NCI-H774 (cell line): ENCODE measurements at regions not wholly inside any gene's neighbourhood (a gene's known extent, or its start where the extent isn't known, plus 50 kb on each side); places are given as distances from the start of the nearest gene placed in this dataset.

ENCODE experiments used
- DNase-seq: peaks from one replicate; lab custom pipeline; 2025; lab: John Stamatoyannopoulos, UW

DNA sequence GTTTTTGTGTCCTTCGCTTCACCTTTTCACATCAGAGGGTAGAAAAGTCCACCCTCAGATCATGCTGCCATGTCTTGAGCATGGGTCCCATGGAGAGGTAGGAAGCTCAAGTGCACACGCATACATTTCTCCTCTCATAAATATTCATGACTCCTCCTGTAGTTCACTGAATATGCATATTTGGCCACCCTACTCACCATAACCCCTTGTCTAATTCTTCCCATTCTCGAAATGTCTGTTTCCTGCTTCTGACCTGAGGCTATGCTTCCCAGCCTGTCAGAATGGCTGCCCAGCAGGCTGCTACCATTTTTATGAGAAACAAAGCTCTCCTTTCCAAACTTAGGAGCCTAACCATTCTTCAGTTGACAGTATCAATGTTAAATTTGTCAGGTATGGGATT, 86.5 kb downstream of the ADRA2C start:
- DNase-seq, result no peak

DNA sequence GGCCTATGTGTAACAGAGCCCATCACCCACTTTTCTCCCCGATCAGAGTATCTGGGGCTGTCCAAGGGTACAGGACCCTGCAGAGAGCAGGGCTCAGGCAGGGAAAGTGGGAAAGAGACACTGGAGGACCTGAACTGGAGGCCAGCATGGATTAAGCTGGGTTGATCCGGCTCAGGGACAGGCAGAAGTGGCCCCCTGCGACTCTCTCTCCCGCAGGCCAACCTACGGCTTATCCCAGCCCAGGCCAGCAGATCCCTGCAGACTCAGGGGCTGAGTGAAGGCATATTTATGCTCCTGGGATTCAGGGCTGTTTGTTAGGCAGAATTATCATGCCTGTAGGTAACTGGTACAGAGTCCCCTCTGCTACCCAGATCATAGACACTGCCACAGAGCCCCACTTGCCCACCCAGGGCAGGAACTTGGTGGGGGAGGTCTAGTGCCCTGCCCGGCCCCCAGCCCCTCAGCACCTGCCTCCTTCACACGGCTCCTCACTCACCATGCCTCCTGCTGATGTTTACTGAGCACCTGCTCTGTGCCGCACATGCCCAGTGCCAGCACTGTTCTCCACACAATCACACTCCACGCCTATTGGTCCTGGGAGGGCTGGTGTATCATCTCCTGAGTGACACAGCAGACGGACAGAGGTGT, 87.3 kb downstream of the ADRA2C start:
- no peak for DNase-seq

DNA sequence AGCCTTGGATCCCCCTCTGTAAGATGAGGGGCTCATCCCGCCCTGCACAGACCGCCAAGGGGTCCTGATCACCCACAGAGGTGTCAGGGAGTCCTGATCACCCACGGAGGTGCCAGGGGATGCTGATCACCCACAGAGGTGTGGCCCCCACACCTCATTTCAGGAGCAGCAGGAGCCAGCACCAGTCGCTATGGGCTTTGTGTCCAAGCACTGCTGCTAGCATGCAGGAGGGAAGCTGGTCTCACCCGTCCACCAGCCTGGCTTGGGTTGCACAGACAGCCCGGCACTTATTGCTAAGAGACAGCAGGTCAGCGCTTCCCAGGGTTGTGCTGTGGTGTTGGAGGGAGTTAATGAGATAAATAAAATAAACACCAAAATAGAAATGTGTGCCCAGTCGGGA, 88.5 kb downstream of the ADRA2C start:
- no peak for DNase-seq

DNA sequence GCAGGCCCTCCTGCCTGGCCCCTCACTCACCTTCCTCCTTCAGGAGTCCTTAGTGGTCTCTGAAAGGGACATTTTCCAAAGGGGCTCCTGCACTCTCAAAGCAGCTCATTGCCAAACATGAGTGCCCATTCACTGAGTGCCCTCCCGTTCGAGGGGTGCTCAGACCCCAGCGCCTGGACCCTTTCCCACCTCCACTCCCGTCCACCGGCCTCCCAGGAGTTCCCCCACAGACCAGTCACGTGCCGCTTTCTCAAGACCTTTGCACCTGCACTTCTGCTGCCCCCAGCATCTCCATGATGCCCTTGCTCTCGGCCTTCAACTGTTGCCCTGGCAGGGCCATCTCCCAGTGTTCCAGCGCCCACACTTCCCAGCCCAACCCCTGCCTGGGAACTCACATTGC, 89.5 kb downstream of the ADRA2C start:
- DNase-seq, result no peak

DNA sequence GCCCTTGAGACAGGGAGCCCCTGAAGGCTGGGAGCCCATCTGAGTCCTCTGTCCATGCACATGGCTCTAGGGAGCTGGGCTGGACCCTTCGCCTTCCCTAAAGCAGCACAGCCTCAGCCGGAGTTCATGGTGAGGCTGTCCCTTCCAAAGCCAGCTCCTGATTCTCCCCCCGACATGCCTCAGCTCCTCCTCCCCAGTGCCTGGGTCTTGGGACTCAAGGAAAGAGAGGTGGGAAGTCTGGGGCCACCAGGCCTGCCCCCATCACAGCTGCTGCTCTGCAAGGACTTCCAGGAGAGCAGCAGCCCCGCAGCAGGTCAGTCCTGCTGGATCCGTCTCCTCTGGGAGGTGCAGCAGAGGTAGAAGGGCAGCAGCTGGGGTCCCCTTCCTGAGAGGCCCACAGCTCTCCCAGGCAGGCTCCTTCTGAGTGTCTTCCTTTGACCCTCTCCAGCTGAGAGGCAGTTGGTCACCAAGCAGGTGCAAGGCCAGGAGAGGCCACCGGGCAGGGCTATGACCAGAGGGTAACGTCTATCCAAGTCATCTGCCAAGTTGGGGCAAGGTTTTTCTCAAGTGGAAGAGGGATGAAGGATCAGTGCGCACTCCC, 90.5 kb downstream of the ADRA2C start:
- DNase-seq, result no peak

DNA sequence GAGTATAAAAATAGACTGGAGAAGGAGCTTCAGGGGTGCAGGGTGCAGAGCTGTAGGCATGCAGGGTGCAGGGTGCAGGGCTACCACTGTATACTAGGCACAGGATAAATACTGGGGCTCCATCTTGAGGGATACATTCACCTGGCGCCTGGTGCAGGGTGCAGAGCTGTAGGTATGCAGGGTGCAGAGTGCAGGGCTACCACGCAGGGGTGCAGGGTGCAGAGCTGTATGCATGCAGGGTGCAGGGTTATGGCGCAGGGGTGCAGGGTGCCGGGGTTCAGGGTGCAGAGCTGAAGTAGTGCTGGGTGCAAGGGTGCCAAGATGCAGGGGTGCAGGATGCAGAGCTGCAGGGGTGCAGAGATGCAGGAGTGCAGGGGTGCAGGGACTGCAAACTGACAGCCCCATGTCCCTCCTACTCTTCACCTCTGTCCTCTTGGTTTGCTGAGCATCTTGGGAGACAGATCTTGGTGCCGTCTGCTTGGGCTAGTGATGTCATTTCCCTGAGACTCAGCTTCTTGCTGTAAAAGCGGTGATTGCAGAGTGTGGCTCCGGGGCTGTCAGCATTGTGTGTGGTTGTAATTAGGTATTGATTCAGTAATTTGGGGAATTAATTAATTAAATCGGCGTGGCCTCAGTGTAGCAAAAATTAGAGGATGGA, 91.2 kb downstream of the ADRA2C start:
- no peak for DNase-seq

DNA sequence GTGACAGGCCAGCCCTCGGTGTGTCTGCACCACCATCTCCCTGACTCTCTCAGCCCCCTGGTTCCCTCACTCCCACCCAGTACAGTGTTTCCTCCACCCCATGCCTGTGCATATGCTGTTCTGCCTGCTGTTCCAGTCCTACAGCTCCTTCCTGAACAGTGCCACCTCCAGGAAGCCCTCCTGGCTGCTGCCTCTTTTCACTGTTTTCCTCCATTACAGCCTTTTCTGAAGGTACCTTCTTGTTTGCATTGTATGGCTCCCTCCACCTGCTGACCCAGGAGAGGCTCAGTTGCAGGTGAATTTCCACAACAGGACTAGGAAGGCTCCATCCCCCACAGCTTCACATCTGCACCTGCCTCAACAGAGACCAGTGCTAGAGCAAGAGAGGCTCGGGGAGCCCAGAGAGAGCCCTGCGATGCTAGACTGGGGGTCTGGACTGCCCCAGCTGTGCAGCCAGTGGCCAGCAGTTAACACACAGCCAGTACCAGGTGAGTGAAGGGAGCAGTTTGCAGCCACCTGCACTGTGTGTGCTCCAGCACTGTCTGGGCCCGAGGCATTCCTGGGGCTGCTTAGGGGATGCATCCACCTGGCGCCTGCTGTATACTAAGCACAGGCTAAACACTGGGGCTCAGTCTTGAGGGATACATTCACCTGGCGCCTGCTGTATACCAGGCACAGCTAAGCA, 92.0 kb downstream of the ADRA2C start:
- DNase-seq, result no peak

DNA sequence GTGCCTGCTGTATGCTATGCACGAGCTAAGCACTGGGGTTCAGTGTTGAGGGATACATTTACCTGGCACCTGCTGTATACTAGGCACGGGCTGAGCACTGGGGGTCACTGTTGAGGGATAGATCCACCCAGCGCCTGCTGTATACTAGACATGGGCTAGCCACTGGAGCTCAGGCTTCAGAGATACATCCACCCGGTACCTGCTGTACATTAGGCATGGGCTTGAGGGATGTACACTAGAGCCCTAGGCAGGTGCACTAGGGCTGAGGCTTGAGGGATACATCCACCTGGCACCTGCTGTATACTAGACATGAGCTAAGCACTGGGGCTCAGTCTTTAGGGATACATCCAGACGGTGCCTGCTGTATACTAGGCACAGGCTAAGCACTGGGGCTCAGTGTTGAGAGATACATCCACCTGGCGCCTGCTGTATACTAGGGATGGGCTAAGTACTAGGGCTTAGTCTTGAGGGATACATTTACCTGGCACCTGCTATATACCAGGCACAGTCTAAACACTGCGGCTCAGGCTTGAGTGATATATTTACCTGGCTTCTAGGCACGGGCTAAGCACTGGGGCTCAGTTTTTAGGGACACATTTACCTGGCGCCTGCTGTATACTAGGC, 92.7 kb downstream of the ADRA2C start:
- DNase-seq, result no peak

DNA sequence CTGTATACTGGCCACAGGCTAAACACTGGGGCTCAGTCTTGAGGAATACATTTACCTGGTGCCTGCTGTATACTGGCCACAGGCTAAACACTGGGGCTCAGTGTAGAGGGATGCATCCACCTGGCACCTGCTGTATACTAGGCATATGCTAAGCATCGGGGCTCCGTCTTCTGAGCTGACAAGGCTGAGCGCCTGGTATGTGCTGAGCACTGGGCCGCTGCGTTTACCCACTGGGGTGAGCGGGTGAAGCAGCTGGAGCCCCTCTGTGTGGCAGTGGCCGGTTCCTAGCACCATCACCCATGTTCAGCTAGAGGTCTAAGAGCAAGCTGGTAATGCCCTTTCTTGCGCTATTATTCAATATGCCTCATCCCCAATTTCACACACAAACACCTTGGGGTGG, 93.4 kb downstream of the ADRA2C start:
- no peak for DNase-seq

DNA sequence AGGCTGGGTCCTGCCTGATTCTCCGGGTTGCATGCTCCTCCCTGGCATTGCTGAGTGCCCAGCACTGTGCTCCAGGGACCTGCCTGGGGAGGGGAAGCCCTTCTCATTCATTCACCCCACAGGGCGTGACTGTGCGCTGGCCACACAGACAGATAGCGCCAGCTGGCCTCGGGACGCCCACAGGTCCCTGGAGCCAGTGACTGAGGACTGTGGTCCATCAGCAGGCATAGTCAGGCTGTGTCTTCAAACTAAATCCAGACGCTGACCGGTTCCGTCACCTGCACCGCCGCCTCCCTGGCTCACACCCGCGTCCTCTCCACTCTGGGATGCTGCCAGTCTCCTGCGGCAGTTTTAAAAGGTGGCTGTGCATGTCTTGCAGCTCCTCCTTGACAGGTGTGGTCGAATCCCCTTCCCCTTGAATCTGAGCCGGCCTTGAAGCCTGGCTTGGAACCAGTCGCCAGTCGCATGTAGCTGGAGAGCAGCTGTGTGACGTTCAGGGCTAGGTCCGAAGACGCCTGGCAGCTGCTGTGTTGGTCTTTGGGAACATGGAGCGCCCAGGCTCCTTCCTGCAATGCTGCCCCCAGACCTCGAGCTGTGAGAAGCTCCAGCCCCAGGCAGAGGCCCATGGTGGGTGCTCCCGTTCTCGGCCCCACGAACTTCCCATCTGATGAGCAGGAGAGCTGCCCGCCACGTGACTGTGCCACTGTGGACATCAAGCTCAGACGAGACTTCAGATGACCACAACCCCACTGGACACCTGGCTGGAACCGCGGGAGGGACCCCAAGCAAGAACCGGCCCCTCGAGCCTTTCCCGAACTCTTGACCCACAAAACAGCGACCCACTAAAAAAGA, 94.1 kb downstream of the ADRA2C start:
- DNase-seq, result no peak

DNA sequence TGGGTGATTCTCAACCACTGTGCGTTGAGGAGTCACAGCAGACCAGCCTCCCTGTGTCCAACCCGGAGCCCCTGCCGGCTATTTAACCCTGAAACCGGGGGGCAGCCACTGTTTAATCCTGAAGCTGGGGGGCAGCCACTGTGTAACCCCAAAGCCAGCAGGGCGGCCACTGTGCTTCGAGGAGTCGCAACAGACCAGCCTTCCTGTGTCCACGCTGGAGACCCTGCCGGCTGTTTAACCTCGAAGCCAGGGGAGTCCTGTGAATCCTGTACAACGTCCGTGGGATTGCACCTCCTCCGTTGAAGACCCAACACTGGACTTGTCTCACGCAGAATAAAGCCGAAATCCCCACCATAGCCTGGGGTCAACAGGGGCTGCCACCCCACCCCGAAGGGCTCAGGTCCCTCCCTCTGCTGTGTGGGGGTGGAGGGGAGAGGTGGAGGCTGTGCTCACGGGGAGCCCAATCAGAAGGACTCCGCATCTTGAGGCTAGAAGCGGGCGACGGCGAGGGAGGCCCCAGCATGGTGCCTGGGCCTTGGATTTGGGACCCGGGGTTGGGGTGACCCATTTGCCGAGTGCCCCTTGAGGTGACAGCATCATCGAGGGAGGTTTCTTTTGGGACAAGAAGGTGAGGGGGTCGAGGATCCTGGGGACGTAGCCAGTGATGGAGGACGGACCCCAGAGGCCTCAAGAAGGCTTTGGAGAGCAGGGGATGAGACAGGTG, 94.9 kb downstream of the ADRA2C start:
- DNase-seq, result no peak

DNA sequence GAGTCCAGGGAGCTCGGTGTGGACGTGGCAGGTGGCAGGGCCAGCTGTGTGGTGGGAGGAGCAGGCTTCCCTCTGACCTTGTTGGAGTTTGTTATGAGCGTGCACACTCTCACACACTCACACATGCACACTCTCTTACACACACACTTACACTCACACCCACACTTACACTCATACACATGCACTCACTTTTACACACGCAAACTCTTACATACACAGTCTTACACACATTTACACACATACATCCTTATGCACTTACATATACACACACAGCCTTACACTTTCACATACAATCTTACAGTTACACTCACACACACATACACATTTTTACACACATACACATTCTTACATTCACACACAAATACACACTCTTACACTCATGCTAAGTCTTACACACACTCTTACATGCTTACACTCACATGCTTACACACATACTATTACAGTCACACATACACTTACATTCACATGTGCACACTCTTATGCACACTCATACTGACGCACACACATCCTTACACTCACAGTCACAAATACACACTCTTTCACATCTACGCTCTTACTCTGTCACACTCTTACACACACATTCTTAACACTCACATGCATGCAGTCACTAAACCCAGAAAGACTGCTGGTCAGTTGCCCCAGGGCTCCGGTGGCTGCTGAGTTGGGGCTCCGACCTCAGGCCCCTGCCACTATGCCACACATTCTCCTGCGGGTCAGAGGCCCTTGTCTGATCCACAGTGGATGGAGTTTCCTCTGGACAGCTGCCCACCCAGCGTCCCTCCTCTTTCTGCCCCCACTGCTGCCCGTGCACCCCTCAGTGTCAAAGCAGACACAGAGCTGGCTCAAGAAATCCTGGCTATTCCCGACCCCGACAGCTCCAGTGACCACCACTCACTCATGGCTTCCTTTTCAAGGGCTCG, 95.8 kb downstream of the ADRA2C start:
- DNase-seq, result no peak

DNA sequence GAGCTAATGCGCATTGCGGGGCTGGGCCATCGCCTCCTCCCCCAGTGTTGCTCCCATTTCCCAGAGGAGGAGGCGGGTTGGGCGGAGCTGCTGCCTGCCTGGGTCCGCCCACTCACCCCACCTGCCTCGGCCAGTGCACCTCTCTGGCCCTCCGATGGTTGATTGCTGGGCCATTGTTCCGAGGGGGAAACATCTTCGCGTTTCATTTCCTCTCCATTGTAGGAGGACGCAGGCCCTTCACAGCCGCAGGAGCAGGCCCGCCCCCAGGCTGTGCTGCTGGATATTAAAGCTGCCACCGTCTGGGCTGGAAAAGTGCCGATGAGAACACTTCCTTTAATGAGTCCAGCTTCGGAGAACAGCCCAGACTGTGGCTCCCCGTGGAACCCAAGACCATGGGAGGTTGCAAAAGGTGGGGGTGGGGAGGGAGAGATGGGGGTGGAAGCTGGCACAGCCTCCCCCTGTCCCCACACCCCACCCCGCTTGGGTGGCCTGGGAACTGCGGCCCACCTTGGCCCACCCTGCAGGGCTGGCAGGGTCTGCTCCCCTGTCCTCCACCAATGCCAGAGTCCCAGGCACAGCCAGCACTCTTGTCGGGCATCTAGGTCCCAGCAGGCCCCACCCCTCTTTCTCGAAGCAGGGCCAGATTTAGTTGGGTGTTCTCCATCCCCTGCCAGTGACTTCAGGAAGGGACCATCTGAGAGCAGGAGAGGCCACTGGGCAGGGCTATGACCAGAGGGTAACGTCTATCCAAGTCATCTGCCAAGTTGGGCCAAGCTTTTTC, 96.6 kb downstream of the ADRA2C start:
- DNase-seq, result peak; percentile 2

DNA sequence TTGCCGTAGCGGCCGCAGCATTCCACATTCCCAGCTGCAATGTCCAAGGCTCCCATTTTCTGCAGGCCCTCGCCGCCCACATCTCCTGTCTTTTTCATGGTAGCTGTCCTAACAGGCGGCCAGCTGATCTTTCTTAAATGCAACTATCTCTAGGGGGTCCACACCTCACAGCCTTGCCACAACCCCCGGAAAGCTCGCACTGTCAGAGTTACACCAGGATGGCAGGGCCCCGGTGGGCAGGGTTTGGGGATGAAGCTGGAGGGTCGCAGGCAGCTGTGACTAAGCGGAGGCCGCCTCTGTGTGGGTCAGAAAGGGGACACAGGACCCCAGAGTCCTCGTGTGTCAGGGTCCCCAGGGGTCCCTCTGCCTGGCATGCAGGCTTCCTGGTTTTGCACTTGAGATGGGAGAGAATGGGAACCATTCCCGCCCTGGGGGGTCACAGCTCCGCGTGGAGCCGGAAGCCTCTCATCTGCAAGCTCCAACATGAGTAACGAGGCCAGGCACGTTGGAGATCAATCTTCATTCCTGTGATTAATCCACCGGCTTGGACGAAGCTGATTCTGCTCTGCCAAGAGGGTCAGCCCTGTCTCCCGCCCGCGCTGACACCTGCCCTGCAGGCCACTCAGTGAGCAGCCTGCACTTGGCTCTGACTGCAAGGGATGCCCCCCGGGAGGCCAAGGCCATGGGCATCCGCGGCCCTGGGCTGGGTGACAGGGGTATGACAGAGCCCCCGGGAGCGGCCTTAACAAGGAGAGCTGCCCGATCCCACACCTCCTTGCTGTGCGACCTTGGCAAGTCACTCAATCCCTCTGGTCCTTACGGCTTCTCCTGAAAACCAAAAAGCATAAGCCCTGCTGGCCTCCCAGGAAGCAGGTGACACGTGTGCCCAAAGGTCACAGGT, 97.9 kb downstream of the ADRA2C start:
- no peak for DNase-seq

DNA sequence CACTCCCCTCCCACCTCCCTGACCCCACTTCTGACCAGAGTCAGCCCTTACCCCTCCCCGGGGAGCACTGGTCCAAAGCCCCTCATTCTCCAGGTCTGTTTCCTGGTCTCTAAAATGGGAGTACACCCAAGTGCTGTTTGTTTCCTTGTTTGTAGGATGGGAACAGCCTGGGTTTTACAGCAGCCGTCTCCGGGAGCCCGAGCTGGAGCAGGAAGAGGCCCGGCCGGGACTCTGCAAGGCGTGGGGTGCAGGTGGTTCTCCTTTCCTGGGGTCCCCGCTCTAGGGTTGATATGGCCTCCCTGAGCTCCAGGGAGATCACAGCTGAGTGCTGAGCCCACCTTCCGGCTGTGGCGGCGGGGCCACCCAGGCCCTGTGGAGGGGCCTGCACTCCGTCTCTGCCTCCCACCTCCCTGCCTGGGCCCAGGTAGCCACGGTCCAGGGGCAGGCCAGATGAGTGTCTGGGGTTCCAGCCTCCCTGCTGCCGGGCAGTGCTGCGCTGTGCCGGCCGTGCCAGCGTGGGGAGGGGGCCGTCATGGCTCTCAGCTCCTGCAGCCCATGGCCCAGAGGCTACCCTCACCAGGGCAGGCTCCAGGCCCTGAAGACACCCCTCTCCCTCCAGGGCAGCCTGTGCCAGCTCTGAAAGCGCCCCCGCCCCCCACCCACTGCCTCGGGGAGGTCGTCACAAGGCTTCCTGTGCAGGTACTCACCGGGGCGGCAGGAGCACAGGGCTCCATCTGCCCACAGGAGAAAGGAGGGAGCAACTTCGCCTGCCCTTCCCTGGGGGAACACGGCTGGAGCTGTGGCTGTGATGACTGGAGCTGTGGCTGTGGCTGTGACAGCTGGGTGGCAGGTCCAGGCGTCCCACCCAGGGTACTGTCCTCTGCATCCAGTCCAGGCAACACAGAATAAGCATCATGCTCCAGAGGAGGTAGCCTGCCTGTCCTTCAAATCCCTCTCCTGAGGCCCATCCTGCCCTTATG, 98.8 kb downstream of the ADRA2C start:
- DNase-seq, result no peak

DNA sequence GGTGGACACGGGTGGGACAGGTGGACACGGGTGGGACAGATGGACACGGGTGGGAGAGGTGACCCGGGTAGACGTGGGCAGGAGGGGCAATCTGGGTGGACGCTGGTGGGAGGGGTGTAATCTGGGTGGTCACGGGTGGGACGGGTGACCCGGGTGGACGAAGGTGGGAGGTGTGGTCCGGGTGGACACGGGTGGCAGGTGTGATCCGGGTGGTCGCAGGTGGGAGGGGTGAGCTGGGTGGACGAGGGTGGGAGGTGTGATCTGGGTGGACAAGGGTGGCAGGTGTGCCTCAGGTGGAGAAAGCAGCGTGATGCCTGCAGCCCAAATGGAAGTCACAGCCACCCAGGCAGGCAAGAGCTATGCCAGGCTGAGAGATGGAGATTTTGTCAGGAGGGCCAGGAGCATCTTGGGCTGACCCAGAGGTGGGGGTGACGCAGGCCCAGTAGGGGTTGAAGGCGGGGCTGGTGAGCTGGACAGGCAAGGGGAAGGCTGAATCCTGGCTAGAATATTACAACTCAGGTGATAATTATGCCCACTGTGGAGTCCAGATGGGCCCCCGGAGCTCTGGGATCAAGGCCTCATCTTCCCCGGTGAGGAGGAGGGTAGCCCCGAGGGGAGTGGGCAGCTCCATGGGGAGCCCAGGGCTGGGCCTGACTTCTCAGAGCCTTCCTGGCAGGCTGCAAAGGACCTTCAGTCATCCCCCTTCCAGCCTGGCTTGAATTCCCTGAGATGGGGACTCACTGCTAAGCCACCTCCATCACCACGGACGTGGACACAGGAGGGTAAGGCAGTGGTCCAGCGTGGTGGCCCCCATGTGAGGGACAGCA, 100.0 kb downstream of the ADRA2C start:
- no peak for DNase-seq
